ENCODE measurements at regions not wholly inside any gene's neighbourhood (a gene's known extent, or its start where the extent isn't known, plus 50 kb on each side); places are given as distances from the start of the nearest gene placed in this dataset.

DNA sequence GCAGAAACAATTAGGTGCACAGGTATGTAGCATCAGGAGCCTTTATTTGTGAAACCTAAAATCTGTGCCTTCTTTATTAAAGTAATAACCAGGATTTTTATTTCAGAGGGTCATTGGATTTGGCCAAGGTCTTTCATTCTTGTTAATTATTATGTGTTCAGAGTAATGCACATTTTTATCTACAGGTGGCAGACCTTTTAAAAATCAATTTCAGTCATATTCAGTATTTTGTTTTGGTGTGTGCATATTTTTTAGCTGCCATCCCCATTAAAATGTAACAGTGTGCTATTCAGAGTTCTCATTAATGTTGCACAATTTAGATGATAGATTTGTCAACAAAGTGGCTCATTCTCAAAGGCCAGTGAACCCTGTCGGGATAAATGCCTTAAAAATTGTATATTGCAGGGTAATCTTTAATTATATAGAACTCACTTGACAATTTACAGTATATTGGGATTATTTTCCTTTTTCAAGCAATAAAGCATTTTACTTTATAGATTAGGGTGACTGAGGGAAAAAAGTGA lies 319.3 kb upstream of the SOX5 start:
- H3K4me3 ChIP-seq (ENCODE audit: low read length): no peak overlapping the region
- peak; percentile 20 for TF ChIP-seq CTCF (conservative IDR thresholded peaks at IDR 0.05; ENCODE audit: low read depth, low read length)
- DNase-seq (ENCODE audit: low read depth): no peak

- no peak for TF ChIP-seq CTCF (conservative IDR thresholded peaks at IDR 0.05; ENCODE audit: low read depth, low read length)
- no peak for DNase-seq (ENCODE audit: low read depth)
Measured at GRCh38 chr12:24266982-24267381, 317.5 kb upstream of the SOX5 start.

DNA sequence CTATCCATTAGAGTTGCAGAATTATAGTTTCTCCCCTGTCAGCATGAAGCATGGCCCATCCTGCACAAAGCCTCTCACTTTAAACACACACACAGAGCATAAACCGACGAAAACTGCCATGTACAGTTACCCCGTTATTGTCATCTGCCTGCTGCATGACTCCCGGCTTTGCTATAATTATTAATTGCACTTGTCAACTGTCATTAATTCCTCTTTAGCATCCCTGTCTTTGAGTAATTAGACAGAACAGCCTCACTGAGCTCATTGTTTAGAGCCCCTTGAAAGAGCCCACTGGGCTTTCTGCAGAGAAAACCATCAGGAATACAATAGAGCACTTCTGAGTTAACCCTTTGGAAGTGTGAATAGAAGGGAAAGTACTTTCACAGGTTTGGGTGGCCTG lies 307.2 kb upstream of the SOX5 start:
- no peak for TF ChIP-seq CTCF (conservative IDR thresholded peaks at IDR 0.05; ENCODE audit: low read depth, low read length)
- no peak for DNase-seq (ENCODE audit: low read depth)
- H3K4me3 ChIP-seq (ENCODE audit: low read length): no peak overlapping the region

More at GRCh38 chr12:24266982-24267381, 317.5 kb upstream of the SOX5 start:
- H3K4me3 ChIP-seq (ENCODE audit: low read length): no peak overlapping the region

- TF ChIP-seq CTCF (conservative IDR thresholded peaks at IDR 0.05; ENCODE audit: low read depth, low read length): no peak
- DNase-seq (ENCODE audit: low read depth): no peak
- H3K4me3 ChIP-seq (ENCODE audit: low read length): no peak overlapping the region
Measured at GRCh38 chr12:24255920-24256665, 306.6 kb upstream of the SOX5 start.

- TF ChIP-seq CTCF (conservative IDR thresholded peaks at IDR 0.05; ENCODE audit: low read depth, low read length): no peak
- no peak overlapping the region for H3K4me3 ChIP-seq (ENCODE audit: low read length)
- DNase-seq (ENCODE audit: low read depth): no peak
Measured at GRCh38 chr12:24252602-24253001, 303.1 kb upstream of the SOX5 start.

- H3K4me3 ChIP-seq (ENCODE audit: low read length): no peak overlapping the region
- DNase-seq (ENCODE audit: low read depth): no peak
- TF ChIP-seq CTCF (conservative IDR thresholded peaks at IDR 0.05; ENCODE audit: low read depth, low read length): no peak
Measured at GRCh38 chr12:24246934-24247333, 297.5 kb upstream of the SOX5 start.

GRCh38 chr12:24246376-24246775 lies 296.9 kb upstream of the SOX5 start:
- no peak for TF ChIP-seq CTCF (conservative IDR thresholded peaks at IDR 0.05; ENCODE audit: low read depth, low read length)

More at GRCh38 chr12:24246376-24246775, 296.9 kb upstream of the SOX5 start:
- no peak overlapping the region for H3K4me3 ChIP-seq (ENCODE audit: low read length)
- DNase-seq (ENCODE audit: low read depth): no peak
